ENCODE measurements at regions not wholly inside any gene's neighbourhood (a gene's known extent, or its start where the extent isn't known, plus 50 kb on each side); places are given as distances from the start of the nearest gene placed in this dataset.
A peak's percentile ranks its signal among the peaks of the same experiment; 100 is the strongest.

DNA sequence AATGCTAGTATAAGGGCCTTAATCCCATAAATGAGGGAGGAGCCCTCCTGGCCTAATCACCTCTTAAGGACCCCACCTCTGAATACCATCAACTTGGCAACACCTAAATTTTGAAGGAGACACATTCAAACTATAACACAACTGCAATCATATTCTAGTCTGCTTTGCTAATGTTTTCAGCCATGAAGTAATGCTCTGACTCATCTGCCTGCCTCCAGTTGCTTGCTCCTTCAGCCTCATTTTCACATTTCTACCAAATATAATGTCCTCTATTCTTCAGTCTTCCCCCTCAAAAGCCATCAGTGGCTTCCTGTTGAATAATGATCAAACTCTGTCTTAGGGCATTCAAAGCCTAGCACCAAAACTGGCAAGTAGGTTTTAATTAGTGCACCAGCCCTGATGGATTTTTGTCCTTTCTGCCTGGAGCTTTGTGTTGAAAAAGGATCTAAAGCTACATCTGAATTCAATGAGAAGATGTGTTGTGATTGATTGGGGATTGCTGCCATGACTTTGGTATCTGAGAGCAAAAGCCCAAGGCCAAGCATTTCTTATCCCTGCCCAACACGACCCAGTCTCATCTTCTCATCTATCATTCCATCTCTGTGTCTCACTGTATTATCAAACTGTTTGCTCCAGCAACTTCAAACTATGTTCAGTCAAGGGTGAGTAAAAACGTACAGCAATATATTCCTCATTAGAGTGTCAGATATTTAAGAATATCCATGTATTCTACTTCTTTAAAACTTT lies 140.8 kb upstream of the ELAC2 start:
- FAIRE-seq: no peak
- no peak overlapping the region for H3K27ac ChIP-seq (ENCODE audit: low read depth, low read length)
- peak overlapping the region; percentile 10 for H3K27ac Mint-ChIP-seq (ENCODE audit: unreplicated experiment)
- H3K27me3 ChIP-seq (ENCODE audit: insufficient read depth, low read length): no peaks in the 10 kb centered on the region
- H3K9me3 ChIP-seq (ENCODE audit: insufficient read depth, low read depth, low read length): no peaks in the 10 kb centered on the region
- H3K9me3 Mint-ChIP-seq (ENCODE audit: unreplicated experiment): no peaks in the 10 kb centered on the region
- H3K36me3 Mint-ChIP-seq (ENCODE audit: low read depth, unreplicated experiment): no peaks in the 10 kb centered on the region
- no peaks in the 10 kb centered on the region for H3K4me1 ChIP-seq (ENCODE audit: insufficient read depth, low read length)
- DNase-seq (ENCODE audit: low read depth): no peak
- H3K4me1 Mint-ChIP-seq (ENCODE audit: low read depth, unreplicated experiment): peaks cover 10% of the 10 kb centered on the region
- H3K79me2 ChIP-seq (ENCODE audit: insufficient read depth, low read length): no peaks in the 10 kb centered on the region
- no peak overlapping the region for H2AFZ ChIP-seq (ENCODE audit: low read depth, low read length)
- no peak overlapping the region for H3K9ac ChIP-seq (ENCODE audit: low read length)
- H3K4me3 Mint-ChIP-seq (ENCODE audit: unreplicated experiment): peak overlapping the region; percentile 17
- no peak overlapping the region for H3K4me3 ChIP-seq (ENCODE audit: insufficient read depth, low read depth, low read length)
- H4K20me1 ChIP-seq (ENCODE audit: insufficient read depth, low read length): no peaks in the 10 kb centered on the region
- H3K27me3 Mint-ChIP-seq (ENCODE audit: low read depth, unreplicated experiment): no peaks in the 10 kb centered on the region
- no peaks in the 10 kb centered on the region for H3K36me3 ChIP-seq (ENCODE audit: insufficient read depth, low read length)
- TF ChIP-seq EZH2 (IDR thresholded peaks at IDR 0.05; ENCODE audit: insufficient read depth, low read length) (no peak), CTCF (IDR thresholded peaks at IDR 0.05; ENCODE audit: insufficient read depth, low read depth, low read length) (no peak)
- no peak overlapping the region for H3K4me2 ChIP-seq (ENCODE audit: low read length)

- Histone ChIP-seq H3K27ac (ENCODE audit: low read depth, low read length) (no peak overlapping the region), H2AFZ (ENCODE audit: low read depth, low read length) (no peak overlapping the region), H3K4me2 (ENCODE audit: low read length) (no peak overlapping the region), H3K4me1 (ENCODE audit: insufficient read depth, low read length) (peaks cover 2% of the 10 kb centered on the region), H3K9me3 (ENCODE audit: insufficient read depth, low read depth, low read length) (no peaks in the 10 kb centered on the region), H3K27me3 (ENCODE audit: insufficient read depth, low read length) (no peaks in the 10 kb centered on the region), H3K4me3 (ENCODE audit: insufficient read depth, low read depth, low read length) (no peak overlapping the region), H3K9ac (ENCODE audit: low read length) (no peak overlapping the region), H4K20me1 (ENCODE audit: insufficient read depth, low read length) (no peaks in the 10 kb centered on the region), H3K79me2 (ENCODE audit: insufficient read depth, low read length) (no peaks in the 10 kb centered on the region), H3K36me3 (ENCODE audit: insufficient read depth, low read length) (no peaks in the 10 kb centered on the region)
- no peaks in the 10 kb centered on the region for H3K36me3 Mint-ChIP-seq (ENCODE audit: low read depth, unreplicated experiment)
- no peaks in the 10 kb centered on the region for H3K9me3 Mint-ChIP-seq (ENCODE audit: unreplicated experiment)
- no peak for FAIRE-seq
- no peaks in the 10 kb centered on the region for H3K27me3 Mint-ChIP-seq (ENCODE audit: low read depth, unreplicated experiment)
- no peak overlapping the region for H3K27ac Mint-ChIP-seq (ENCODE audit: unreplicated experiment)
- TF ChIP-seq CTCF (IDR thresholded peaks at IDR 0.05; ENCODE audit: insufficient read depth, low read depth, low read length) (no peak), EZH2 (IDR thresholded peaks at IDR 0.05; ENCODE audit: insufficient read depth, low read length) (no peak)
- H3K4me3 Mint-ChIP-seq (ENCODE audit: unreplicated experiment): no peak overlapping the region
- DNase-seq (ENCODE audit: low read depth): no peak
- H3K4me1 Mint-ChIP-seq (ENCODE audit: low read depth, unreplicated experiment): peaks cover 12% of the 10 kb centered on the region
These were observed 139.8 kb upstream of the ELAC2 start for GRCh38 chr17:13157656-13158055.

DNA sequence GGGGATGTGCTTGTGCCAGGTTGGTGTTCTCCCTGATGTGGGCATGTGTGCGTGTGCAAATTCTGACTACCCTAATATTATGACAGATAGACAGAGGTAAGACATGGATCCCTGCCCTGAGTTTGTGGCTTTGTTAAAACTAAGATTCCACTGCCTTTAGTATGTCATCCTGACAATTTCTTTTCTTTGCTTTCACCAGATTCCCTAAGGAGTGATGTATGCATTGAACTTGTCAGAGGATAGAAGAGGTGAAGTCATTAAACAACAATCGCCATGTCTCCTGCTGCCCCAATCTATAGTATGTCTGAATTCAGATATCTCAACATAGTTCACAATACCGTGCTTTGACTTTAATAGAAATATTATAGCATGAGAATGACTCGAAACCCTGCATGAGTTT lies 137.1 kb upstream of the ELAC2 start:
- peaks cover 13% of the 10 kb centered on the region for H3K4me1 Mint-ChIP-seq (ENCODE audit: low read depth, unreplicated experiment)
- H3K9me3 ChIP-seq (ENCODE audit: insufficient read depth, low read depth, low read length): no peaks in the 10 kb centered on the region
- no peak overlapping the region for H2AFZ ChIP-seq (ENCODE audit: low read depth, low read length)
- peak overlapping the region; percentile 75 for H3K27ac Mint-ChIP-seq (ENCODE audit: unreplicated experiment)
- H3K4me3 ChIP-seq (ENCODE audit: insufficient read depth, low read depth, low read length): no peak overlapping the region
- H3K9ac ChIP-seq (ENCODE audit: low read length): no peak overlapping the region
- no peaks in the 10 kb centered on the region for H3K79me2 ChIP-seq (ENCODE audit: insufficient read depth, low read length)
- TF ChIP-seq CTCF (IDR thresholded peaks at IDR 0.05; ENCODE audit: insufficient read depth, low read depth, low read length) (no peak), EZH2 (IDR thresholded peaks at IDR 0.05; ENCODE audit: insufficient read depth, low read length) (no peak)
- H3K27me3 Mint-ChIP-seq (ENCODE audit: low read depth, unreplicated experiment): no peaks in the 10 kb centered on the region
- no peak overlapping the region for H3K4me3 Mint-ChIP-seq (ENCODE audit: unreplicated experiment)
- H3K27me3 ChIP-seq (ENCODE audit: insufficient read depth, low read length): no peaks in the 10 kb centered on the region
- no peaks in the 10 kb centered on the region for H3K36me3 ChIP-seq (ENCODE audit: insufficient read depth, low read length)
- no peak for DNase-seq (ENCODE audit: low read depth)
- no peaks in the 10 kb centered on the region for H3K9me3 Mint-ChIP-seq (ENCODE audit: unreplicated experiment)
- H4K20me1 ChIP-seq (ENCODE audit: insufficient read depth, low read length): no peaks in the 10 kb centered on the region
- H3K27ac ChIP-seq (ENCODE audit: low read depth, low read length): no peak overlapping the region
- H3K4me1 ChIP-seq (ENCODE audit: insufficient read depth, low read length): peaks cover 3% of the 10 kb centered on the region
- no peak for FAIRE-seq
- H3K4me2 ChIP-seq (ENCODE audit: low read length): no peak overlapping the region
- H3K36me3 Mint-ChIP-seq (ENCODE audit: low read depth, unreplicated experiment): no peaks in the 10 kb centered on the region

All from astrocyte (in vitro differentiated cells and primary cell).